ENCODE measurements at regions not wholly inside any gene's neighbourhood (a gene's known extent, or its start where the extent isn't known, plus 50 kb on each side); places are given as distances from the start of the nearest gene placed in this dataset.

DNA sequence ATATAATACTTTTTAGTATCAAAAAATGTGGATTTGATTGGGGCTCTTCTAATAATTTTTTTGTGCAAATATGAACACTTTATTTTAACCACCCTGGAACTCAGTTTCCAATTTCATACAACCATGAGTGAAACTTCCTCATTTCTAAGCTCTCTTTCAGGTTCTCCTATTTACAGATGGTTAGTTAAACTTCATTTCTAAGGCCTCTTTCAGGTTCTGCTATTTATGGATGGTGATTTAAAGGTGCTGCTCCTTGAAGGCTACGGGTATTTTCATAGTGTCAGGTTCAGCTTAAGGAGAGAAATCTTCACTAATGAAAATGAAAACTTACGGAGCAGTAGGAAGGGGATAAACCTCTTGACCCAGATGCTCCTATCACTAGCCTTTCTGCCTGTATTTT, 568.3 kb downstream of the KIF20B start:
- Histone ChIP-seq H3K36me3 (no peaks in the 10 kb centered on the region), H3K4me1 (no peaks in the 10 kb centered on the region), H3K27ac (no peak overlapping the region), H3K9me3 (no peaks in the 10 kb centered on the region), H3K27me3 (no peaks in the 10 kb centered on the region), H3K4me3 (no peak overlapping the region)
- intact Hi-C loops (cut with DNase I) = no loop called here
- whole genome bisulfite sequencing, 2 donors = 61 to 70% methylated on average over 2 of the region's 2 CpGs
- DNase-seq = no peak
- no peak for TF ChIP-seq EP300 (IDR thresholded peaks at IDR 0.05)
- no peak for TF ChIP-seq POLR2AphosphoS5 (IDR thresholded peaks at IDR 0.05)
- no peak for TF ChIP-seq POLR2A (IDR thresholded peaks at IDR 0.05)
- TF ChIP-seq, protein P1, sequence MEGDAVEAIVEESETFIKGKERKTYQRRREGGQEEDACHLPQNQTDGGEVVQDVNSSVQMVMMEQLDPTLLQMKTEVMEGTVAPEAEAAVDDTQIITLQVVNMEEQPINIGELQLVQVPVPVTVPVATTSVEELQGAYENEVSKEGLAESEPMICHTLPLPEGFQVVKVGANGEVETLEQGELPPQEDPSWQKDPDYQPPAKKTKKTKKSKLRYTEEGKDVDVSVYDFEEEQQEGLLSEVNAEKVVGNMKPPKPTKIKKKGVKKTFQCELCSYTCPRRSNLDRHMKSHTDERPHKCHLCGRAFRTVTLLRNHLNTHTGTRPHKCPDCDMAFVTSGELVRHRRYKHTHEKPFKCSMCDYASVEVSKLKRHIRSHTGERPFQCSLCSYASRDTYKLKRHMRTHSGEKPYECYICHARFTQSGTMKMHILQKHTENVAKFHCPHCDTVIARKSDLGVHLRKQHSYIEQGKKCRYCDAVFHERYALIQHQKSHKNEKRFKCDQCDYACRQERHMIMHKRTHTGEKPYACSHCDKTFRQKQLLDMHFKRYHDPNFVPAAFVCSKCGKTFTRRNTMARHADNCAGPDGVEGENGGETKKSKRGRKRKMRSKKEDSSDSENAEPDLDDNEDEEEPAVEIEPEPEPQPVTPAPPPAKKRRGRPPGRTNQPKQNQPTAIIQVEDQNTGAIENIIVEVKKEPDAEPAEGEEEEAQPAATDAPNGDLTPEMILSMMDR (IDR thresholded peaks at IDR 0.05) = no peak

DNA sequence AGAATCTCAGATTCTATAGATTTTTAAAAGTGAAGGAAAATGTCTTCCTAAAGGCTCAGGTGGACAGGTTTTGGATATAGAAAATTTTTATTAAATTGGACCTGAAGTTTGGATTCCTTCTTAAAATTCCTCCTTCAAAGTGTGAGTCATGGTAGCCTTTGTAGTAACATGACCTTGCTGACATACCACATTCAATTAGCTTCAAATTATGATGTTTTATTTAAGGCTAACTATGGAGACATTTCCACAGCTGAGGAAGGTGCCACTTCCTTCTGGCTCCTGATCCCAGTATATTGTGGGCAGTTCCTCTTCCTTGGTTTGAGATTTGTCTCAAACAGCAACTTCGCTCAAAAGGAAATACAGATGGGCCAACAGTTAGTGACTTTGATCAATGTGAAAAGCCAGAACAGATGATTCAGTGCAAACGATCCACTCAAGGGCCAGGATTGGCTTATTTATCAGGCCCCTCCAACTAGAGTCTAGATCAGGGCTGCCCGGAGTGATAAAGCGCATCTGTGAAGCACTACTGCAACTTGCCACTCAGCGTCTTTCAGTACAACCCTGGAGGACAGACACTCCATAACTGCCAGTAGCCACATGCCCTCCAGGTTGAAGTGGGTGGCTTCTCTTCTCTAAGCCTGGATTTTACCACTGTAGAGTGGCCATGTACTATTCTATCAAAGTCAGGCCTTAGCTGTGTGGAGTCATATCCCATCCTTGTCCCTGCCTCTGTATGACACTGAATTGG, 573.5 kb downstream of the KIF20B start:
- TF ChIP-seq, protein P1 (IDR thresholded peaks at IDR 0.05) = no peak
- no peak for TF ChIP-seq EP300 (IDR thresholded peaks at IDR 0.05)
- TF ChIP-seq POLR2AphosphoS5 (IDR thresholded peaks at IDR 0.05) = no peak
- TF ChIP-seq POLR2A (IDR thresholded peaks at IDR 0.05) = no peak
- no peaks in the 10 kb centered on the region for H3K9me3 ChIP-seq
- 77 to 79% methylated on average over 5 of the region's 5 CpGs for WGBS, 2 donors
- DNase-seq = no peak
- H3K4me3 ChIP-seq = no peak overlapping the region
- intact Hi-C loops (cut with DNase I) = no loop called here
- no peak overlapping the region for H3K27ac ChIP-seq
- H3K4me1 ChIP-seq = no peaks in the 10 kb centered on the region
- no peaks in the 10 kb centered on the region for H3K36me3 ChIP-seq
- no peaks in the 10 kb centered on the region for H3K27me3 ChIP-seq

DNA sequence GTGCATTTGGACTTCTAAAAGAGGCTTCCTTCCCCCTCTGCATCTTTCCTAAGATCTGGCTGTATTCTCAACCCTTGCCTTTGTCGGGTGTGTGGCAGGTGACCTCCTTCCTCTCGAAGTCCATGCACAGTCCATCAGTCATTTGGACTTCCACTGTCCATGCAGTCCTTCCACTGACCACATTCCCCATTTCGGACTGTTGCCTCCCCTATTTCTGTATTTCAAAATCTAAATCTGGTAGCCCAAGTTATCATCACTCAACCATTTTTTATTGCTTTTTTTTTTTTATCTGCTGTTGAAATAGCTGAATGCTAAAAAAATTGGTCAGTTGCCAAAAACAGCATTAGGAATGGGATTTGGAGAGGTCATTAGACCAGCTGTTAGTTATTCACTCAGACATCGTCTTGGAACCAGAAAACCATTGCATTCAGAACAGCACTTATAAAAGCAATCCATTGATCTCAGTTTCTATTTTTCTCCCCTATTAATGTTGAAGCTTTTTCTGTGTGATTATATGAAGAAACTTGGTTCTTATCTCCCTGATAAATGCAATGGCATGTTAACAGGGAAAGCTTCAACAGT, 575.6 kb downstream of the KIF20B start:
- no peaks in the 10 kb centered on the region for H3K4me1 ChIP-seq
- H3K36me3 ChIP-seq = no peaks in the 10 kb centered on the region
- DNase-seq = no peak
- TF ChIP-seq EP300 (IDR thresholded peaks at IDR 0.05) = no peak
- TF ChIP-seq POLR2A (IDR thresholded peaks at IDR 0.05) = no peak
- no peak for TF ChIP-seq POLR2AphosphoS5 (IDR thresholded peaks at IDR 0.05)
- TF ChIP-seq, protein P1 (IDR thresholded peaks at IDR 0.05) = no peak
- no peaks in the 10 kb centered on the region for H3K27me3 ChIP-seq
- H3K9me3 ChIP-seq = no peaks in the 10 kb centered on the region
- H3K27ac ChIP-seq = no peak overlapping the region
- no peak overlapping the region for H3K4me3 ChIP-seq
- WGBS, 2 donors = 65 to 74% methylated on average over 4 of the region's 4 CpGs
- intact Hi-C loops (cut with DNase I) = no loop called here

DNA sequence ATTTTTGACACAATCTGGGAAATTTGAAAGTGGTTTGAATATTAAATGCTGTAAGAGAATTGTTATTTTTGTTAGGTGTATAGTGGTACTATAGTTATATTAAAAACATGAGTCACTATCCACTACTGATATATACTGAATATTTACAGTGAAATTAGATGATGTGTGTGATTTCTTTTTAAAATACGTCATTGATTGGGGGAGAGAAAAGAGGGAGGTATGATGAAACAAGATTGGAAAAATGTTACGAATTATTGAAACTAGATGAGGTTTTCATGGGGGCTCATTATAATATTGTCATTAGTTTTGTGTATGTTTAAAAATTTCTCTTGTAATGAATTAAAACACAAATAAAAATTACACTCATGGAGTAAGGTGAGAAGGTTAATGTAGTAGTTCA, 571.4 kb downstream of the HTR7 start:
- no peaks in the 10 kb centered on the region for H3K9me3 ChIP-seq
- WGBS, 2 donors = 80 to 92% methylated on average over 2 of the region's 2 CpGs
- DNase-seq = no peak

More for the DNA sequence above, 571.4 kb downstream of the HTR7 start:
- Histone ChIP-seq H3K4me3 (no peak overlapping the region), H3K36me3 (no peaks in the 10 kb centered on the region), H3K27ac (no peak overlapping the region), H3K4me1 (no peaks in the 10 kb centered on the region), H3K27me3 (no peaks in the 10 kb centered on the region)
- no peak for TF ChIP-seq POLR2A (IDR thresholded peaks at IDR 0.05)
- no peak for TF ChIP-seq POLR2AphosphoS5 (IDR thresholded peaks at IDR 0.05)
- TF ChIP-seq, protein P1 (IDR thresholded peaks at IDR 0.05) = no peak
- TF ChIP-seq EP300 (IDR thresholded peaks at IDR 0.05) = no peak
- intact Hi-C loops (cut with DNase I) = no loop called here

Measured in sigmoid colon (tissue), 6 donors.